ENCODE measurements at regions not wholly inside any gene's neighbourhood (a gene's known extent, or its start where the extent isn't known, plus 50 kb on each side); places are given as distances from the start of the nearest gene placed in this dataset.
"Not testable (repeated sequence)": the region's sequence is repeated elsewhere in the genome, so short reads cannot be mapped to it uniquely, and the experiment has no call there.

DNA sequence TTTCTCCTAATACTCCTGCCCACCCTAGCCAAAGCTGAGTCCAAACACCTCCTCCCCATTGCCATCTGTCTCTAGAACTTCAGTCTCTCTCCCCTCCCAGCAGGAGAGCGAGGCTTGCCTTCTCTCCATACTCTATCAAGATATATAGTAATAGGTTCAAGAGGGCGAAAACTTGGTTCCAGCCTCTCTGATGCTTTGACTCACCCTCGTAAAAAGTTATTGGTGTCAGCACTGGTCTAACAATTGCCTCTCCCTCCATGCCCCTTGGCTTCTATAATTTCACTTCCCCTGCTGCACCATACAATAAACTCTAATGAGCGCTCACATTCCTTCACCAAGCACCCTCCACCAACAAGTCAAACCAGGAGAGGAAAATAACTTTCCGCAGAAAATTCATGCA, 797.3 kb downstream of the BCL11A start:
- H3K27me3 ChIP-seq, result no peaks in the 10 kb centered on the region
- intact Hi-C loops (cut with DNase I), result no loop called here
- no peak overlapping the region for H3K4me3 ChIP-seq
- no peak for ATAC-seq
- no peaks in the 10 kb centered on the region for H3K36me3 ChIP-seq (replicated peaks in 1 of 2; ENCODE audit: insufficient read depth in 1 of 2, low read depth in 2 of 2)
- no peak overlapping the region for H3K27ac ChIP-seq
- no peaks in the 10 kb centered on the region for H3K9me3 ChIP-seq
- DNase-seq, result no peak
- no peak for TF ChIP-seq POLR2A (IDR thresholded peaks at IDR 0.05)
- TF ChIP-seq, protein P1, sequence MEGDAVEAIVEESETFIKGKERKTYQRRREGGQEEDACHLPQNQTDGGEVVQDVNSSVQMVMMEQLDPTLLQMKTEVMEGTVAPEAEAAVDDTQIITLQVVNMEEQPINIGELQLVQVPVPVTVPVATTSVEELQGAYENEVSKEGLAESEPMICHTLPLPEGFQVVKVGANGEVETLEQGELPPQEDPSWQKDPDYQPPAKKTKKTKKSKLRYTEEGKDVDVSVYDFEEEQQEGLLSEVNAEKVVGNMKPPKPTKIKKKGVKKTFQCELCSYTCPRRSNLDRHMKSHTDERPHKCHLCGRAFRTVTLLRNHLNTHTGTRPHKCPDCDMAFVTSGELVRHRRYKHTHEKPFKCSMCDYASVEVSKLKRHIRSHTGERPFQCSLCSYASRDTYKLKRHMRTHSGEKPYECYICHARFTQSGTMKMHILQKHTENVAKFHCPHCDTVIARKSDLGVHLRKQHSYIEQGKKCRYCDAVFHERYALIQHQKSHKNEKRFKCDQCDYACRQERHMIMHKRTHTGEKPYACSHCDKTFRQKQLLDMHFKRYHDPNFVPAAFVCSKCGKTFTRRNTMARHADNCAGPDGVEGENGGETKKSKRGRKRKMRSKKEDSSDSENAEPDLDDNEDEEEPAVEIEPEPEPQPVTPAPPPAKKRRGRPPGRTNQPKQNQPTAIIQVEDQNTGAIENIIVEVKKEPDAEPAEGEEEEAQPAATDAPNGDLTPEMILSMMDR (IDR thresholded peaks at IDR 0.05), result no peak
- 93 to 94% methylated on average over 5 of the region's 5 CpGs for WGBS, 2 donors
- no peaks in the 10 kb centered on the region for H3K4me1 ChIP-seq

- H3K36me3 ChIP-seq (replicated peaks in 1 of 2; ENCODE audit: insufficient read depth in 1 of 2, low read depth in 2 of 2), result no peaks in the 10 kb centered on the region
- no peak overlapping the region for H3K4me3 ChIP-seq
- TF ChIP-seq POLR2A (IDR thresholded peaks at IDR 0.05), result no peak
- TF ChIP-seq, protein P1 (IDR thresholded peaks at IDR 0.05), result peak in 1 of 7 experiments; percentile 11
- ATAC-seq, result no peak
- WGBS, 2 donors, result 65% methylated on average over 9 of the region's 9 CpGs
- peaks cover 5% of the 10 kb centered on the region for H3K4me1 ChIP-seq
- no peaks in the 10 kb centered on the region for H3K27me3 ChIP-seq
- intact Hi-C loops (cut with DNase I), result no loop called here
- no peak overlapping the region for H3K27ac ChIP-seq
- DNase-seq, result peak in 2 of 4 donors; percentile 33 to 40
- H3K9me3 ChIP-seq, result no peaks in the 10 kb centered on the region
Measured at GRCh38 chr2:59754011-59754735, 799.3 kb downstream of the BCL11A start.

DNA sequence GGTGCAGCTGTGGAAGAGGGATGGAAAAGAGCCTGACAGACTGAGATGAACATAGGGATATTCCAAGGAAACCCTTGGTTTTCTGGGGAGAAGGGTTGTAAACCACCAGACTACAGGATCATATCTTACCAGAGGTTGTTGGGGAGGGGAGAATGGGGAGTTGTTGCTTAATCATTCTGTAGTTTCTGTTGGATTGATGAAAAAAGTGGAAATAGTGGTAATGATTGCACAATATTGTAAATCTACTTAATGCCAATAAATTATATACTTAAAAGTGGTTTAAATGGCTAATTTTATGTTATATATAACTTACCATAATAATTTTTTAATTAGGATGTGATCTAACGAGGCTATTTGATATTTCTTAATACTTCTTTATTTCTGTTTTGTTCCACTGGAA, 800.9 kb downstream of the BCL11A start:
- TF ChIP-seq POLR2A (IDR thresholded peaks at IDR 0.05), result no peak
- TF ChIP-seq, protein P1 (IDR thresholded peaks at IDR 0.05), result no peak
- H3K9me3 ChIP-seq, result no peaks in the 10 kb centered on the region
- H3K27me3 ChIP-seq, result no peaks in the 10 kb centered on the region
- no peak overlapping the region for H3K4me3 ChIP-seq
- DNase-seq (no peak), ATAC-seq (no peak)
- peaks cover 5% of the 10 kb centered on the region for H3K4me1 ChIP-seq
- intact Hi-C loops (cut with DNase I), result no loop called here
- H3K36me3 ChIP-seq (replicated peaks in 1 of 2; ENCODE audit: insufficient read depth in 1 of 2, low read depth in 2 of 2), result no peaks in the 10 kb centered on the region
- WGBS, 2 donors, result 45 to 48% methylated on average over 1 of the region's 1 CpG
- no peak overlapping the region for H3K27ac ChIP-seq

DNA sequence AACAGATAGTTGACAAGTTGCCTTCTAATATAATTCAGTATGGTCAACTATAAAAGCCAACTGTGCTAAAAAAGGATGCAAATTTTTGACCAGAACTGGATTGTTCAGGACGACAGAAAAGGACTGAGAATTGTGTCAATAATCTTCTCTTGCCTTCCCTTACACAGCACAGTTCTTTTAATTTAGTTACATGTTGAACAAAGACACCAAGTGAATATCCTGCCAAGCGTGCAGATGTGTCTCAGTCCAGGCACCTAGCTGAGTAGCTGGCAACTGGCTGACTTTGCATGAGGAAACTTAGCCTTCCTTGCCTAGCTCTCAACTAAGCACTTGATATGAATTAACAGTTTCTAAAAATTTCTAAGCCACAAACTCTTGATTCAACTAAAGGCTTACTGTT, 801.4 kb downstream of the BCL11A start:
- H3K27me3 ChIP-seq, result no peaks in the 10 kb centered on the region
- H3K36me3 ChIP-seq (replicated peaks in 1 of 2; ENCODE audit: insufficient read depth in 1 of 2, low read depth in 2 of 2), result no peaks in the 10 kb centered on the region
- H3K9me3 ChIP-seq, result no peaks in the 10 kb centered on the region
- WGBS, 2 donors, result 68 to 70% methylated on average over 2 of the region's 2 CpGs
- DNase-seq (no peak), ATAC-seq (no peak)
- no peak for TF ChIP-seq POLR2A (IDR thresholded peaks at IDR 0.05)
- TF ChIP-seq, protein P1 (IDR thresholded peaks at IDR 0.05), result no peak
- H3K27ac ChIP-seq, result no peak overlapping the region
- no peak overlapping the region for H3K4me3 ChIP-seq
- intact Hi-C loops (cut with DNase I), result no loop called here
- peaks cover 5% of the 10 kb centered on the region for H3K4me1 ChIP-seq

GRCh38 chr2:59751214-59751613, 802.2 kb downstream of the BCL11A start:
- H3K9me3 ChIP-seq; intact Hi-C loops (cut with DNase I); H3K27me3 ChIP-seq; H3K4me3 ChIP-seq; ATAC-seq; H3K27ac ChIP-seq; H3K36me3 ChIP-seq (replicated peaks in 1 of 2; ENCODE audit: insufficient read depth in 1 of 2, low read depth in 2 of 2); H3K4me1 ChIP-seq; DNase-seq: not testable (repeated sequence)
- WGBS, 2 donors, result 94 to 99% methylated on average over 4 of the region's 4 CpGs
